SU-DHL-6 (cell line): ENCODE measurements at regions not wholly inside any gene's neighbourhood (a gene's known extent, or its start where the extent isn't known, plus 50 kb on each side); places are given as distances from the start of the nearest gene placed in this dataset.

Experiments
- H2AFZ ChIP-seq: fragments of 200-600 bp; sonication (generic); 2 replicates; pipeline ENCODE4 v1.6.1; 2014; ENCODE audit warnings: low read depth, mild to moderate bottlenecking, moderate library complexity, mixed read lengths, antibody characterized with exemption, low read length; ENCODE audit not compliant: severe bottlenecking
- H3F3A ChIP-seq: fragments of 200-600 bp; shearing (Covaris generic); 2 replicates; pipeline ENCODE4 v1.6.0; 2016; ENCODE audit warnings: antibody characterized with exemption, mild to moderate bottlenecking; ENCODE audit not compliant: insufficient read depth
- H3K27ac ChIP-seq: fragments of 200-600 bp; sonication (generic); 2 replicates; pipeline ENCODE4 v1.5.1; 2016; ENCODE audit warnings: low read depth, mild to moderate bottlenecking, low read length, moderate library complexity, mixed read lengths
- H3K27me3 ChIP-seq: fragments of 200-600 bp; sonication (generic), shearing (Covaris generic); 2 replicates; pipeline ENCODE4 v1.6.0; 2014; ENCODE audit warnings: mild to moderate bottlenecking, low read length
- H3K36me3 ChIP-seq: fragments of 200-600 bp; sonication (generic); 2 replicates; pipeline ENCODE4 v1.6.1; 2014; ENCODE audit warnings: mild to moderate bottlenecking, low read length, mixed read lengths
- H3K4me2 ChIP-seq: fragments of 300-600, 200-600 bp; shearing (Covaris generic), sonication (generic); 2 replicates; pipeline ENCODE4 v1.6.0; 2014; ENCODE audit warnings: low read length, low read depth, mild to moderate bottlenecking; ENCODE audit not compliant: poor library complexity, severe bottlenecking
- H3K4me3 ChIP-seq: fragments of 200-600 bp; sonication (generic); 2 replicates; pipeline ENCODE4 v1.5.1; 2014; ENCODE audit warnings: antibody characterized with exemption, low read length, mild to moderate bottlenecking, mixed read lengths; ENCODE audit not compliant: insufficient read depth, poor library complexity, severe bottlenecking
- H3K79me2 ChIP-seq: fragments of 200-600 bp; sonication (generic); 2 replicates; pipeline ENCODE4 v1.6.1; 2014; ENCODE audit warnings: mild to moderate bottlenecking, low read length, moderate library complexity; ENCODE audit not compliant: insufficient read depth
- H3K9ac ChIP-seq: fragments of 200-600 bp; sonication (generic); 2 replicates; pipeline ENCODE4 v1.7.0; 2014; ENCODE audit warnings: mild to moderate bottlenecking, low read length
- H3K9me2 ChIP-seq: fragments of 200-600 bp; sonication (generic); replicated peaks from 2 replicates; pipeline ENCODE4 v1.6.1; 2014; ENCODE audit warnings: low read length; ENCODE audit not compliant: insufficient read depth
- H3K9me3 ChIP-seq: fragments of 200-600 bp; sonication (generic); 2 replicates; pipeline ENCODE4 v1.6.1; 2014; ENCODE audit warnings: low read length, mixed read lengths; ENCODE audit not compliant: insufficient read depth
- H4K20me1 ChIP-seq: fragments of 200-600 bp; sonication (generic); 2 replicates; pipeline ENCODE4 v1.6.1; 2014; ENCODE audit warnings: low read depth, mild to moderate bottlenecking, antibody characterized with exemption, low read length, moderate library complexity, mixed read lengths
- CTCF ChIP-seq: fragments of 200-600 bp; sonication (generic); IDR thresholded peaks from one replicate; pipeline ENCODE4 v1.5.1; 2017; ENCODE audit warnings: antibody characterized with exemption, mild to moderate bottlenecking, low read length, moderate library complexity; ENCODE audit not compliant: insufficient read depth, poor library complexity, severe bottlenecking
- EZH2phosphoT487 ChIP-seq: fragments of 200-600 bp; sonication (generic), shearing (Covaris generic); conservative IDR thresholded peaks from 2 replicates; pipeline ENCODE4 v1.6.1; 2018; ENCODE audit warnings: mild to moderate bottlenecking, antibody characterized with exemption, low read length, moderate library complexity, mixed read lengths

GRCh38 chr6:80921861-80922460, 815.5 kb downstream of the BCKDHB start:
- Histone ChIP-seq H3K27me3 (no peaks in the 10 kb centered on the region), H3K9me2 (no peaks in the 10 kb centered on the region), H3K27ac (no peak overlapping the region), H3K9ac (no peak overlapping the region), H3K4me2 (no peak overlapping the region), H2AFZ (no peak overlapping the region), H3K4me3 (no peak overlapping the region), H3F3A (no peaks in the 10 kb centered on the region), H4K20me1 (no peaks in the 10 kb centered on the region), H3K9me3 (no peaks in the 10 kb centered on the region), H3K36me3 (no peaks in the 10 kb centered on the region), H3K79me2 (no peaks in the 10 kb centered on the region)
- TF ChIP-seq EZH2phosphoT487 (no peak), CTCF (no peak)

- no peaks in the 10 kb centered on the region for H3K36me3 ChIP-seq
- H3K9me3 ChIP-seq: no peaks in the 10 kb centered on the region
- TF ChIP-seq EZH2phosphoT487 (no peak), CTCF (no peak)
- H3K4me2 ChIP-seq: no peak overlapping the region
- no peaks in the 10 kb centered on the region for H4K20me1 ChIP-seq
- no peaks in the 10 kb centered on the region for H3F3A ChIP-seq
- H3K4me3 ChIP-seq: no peak overlapping the region
- no peaks in the 10 kb centered on the region for H3K79me2 ChIP-seq
- no peaks in the 10 kb centered on the region for H3K27me3 ChIP-seq
- no peaks in the 10 kb centered on the region for H3K9me2 ChIP-seq
- H3K27ac ChIP-seq: no peak overlapping the region
- H2AFZ ChIP-seq: no peak overlapping the region
- no peak overlapping the region for H3K9ac ChIP-seq
Measured at GRCh38 chr6:80907831-80908230, 801.4 kb downstream of the BCKDHB start.

- no peak overlapping the region for H3K9ac ChIP-seq
- no peak overlapping the region for H3K4me3 ChIP-seq
- no peaks in the 10 kb centered on the region for H4K20me1 ChIP-seq
- H2AFZ ChIP-seq: no peak overlapping the region
- no peak overlapping the region for H3K4me2 ChIP-seq
- H3K27ac ChIP-seq: no peak overlapping the region
- no peaks in the 10 kb centered on the region for H3K9me2 ChIP-seq
- no peaks in the 10 kb centered on the region for H3K79me2 ChIP-seq
- no peaks in the 10 kb centered on the region for H3K36me3 ChIP-seq
- H3K9me3 ChIP-seq: no peaks in the 10 kb centered on the region
- H3K27me3 ChIP-seq: no peaks in the 10 kb centered on the region
- no peak for TF ChIP-seq EZH2phosphoT487
- TF ChIP-seq CTCF: no peak
- no peaks in the 10 kb centered on the region for H3F3A ChIP-seq
Measured at GRCh38 chr6:80903711-80904110, 797.2 kb downstream of the BCKDHB start.
